ENCODE measurements at regions not wholly inside any gene's neighbourhood (a gene's known extent, or its start where the extent isn't known, plus 50 kb on each side); places are given as distances from the start of the nearest gene placed in this dataset.

DNA sequence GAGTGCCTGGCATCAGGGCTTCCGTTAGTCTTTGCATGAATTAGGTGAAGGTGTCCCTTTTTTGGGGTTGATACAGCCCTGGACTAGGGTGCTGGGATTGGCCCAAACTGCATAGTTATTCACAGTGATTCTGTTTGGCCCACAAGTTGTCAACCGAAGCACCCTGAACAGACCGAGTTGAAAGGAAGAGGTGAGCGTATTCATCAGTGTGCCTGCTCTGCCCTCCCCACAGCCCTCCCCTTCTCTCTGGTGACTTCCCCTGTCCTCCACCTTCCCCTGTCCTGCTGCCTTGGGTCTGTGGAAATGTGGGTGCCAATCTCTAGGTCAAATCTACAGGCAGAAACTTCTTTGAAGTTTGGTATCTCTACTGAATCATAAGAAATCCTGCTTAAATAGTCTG is 330.5 kb downstream of the DYSF start:
- DNase-seq, result no peak
- Mint-ChIP-seq H3K27ac (no peak overlapping the region), H3K4me3 (no peak overlapping the region), H3K4me1 (no peaks in the 10 kb centered on the region), H3K9me3 (no peaks in the 10 kb centered on the region), H3K27me3 (peaks cover 0 to 7% of the 10 kb centered on the region in 2 donors), H3K36me3 (no peaks in the 10 kb centered on the region)
- CTCF ChIA-PET (ENCODE audit: partially characterized antibody), result no interaction called here
- Histone ChIP-seq H3K9me3 (ENCODE audit: control insufficient read depth in 1 of 2, low read length in 2 of 2) (no peaks in the 10 kb centered on the region), H3K27ac (ENCODE audit: low read depth, low read length) (no peak overlapping the region), H3K27me3 (ENCODE audit: insufficient read depth, low read length) (no peaks in the 10 kb centered on the region), H3K4me1 (ENCODE audit: insufficient read depth, low read length) (no peaks in the 10 kb centered on the region), H3K4me3 (ENCODE audit: low read length in 2 of 2) (no peak overlapping the region), H3K36me3 (ENCODE audit: insufficient read depth, low read length) (no peaks in the 10 kb centered on the region)
- intact Hi-C loops (cut with micrococcal nuclease), result no loop called here
- POLR2A ChIA-PET (ENCODE audit: partially characterized antibody), result no interaction called here

DNA sequence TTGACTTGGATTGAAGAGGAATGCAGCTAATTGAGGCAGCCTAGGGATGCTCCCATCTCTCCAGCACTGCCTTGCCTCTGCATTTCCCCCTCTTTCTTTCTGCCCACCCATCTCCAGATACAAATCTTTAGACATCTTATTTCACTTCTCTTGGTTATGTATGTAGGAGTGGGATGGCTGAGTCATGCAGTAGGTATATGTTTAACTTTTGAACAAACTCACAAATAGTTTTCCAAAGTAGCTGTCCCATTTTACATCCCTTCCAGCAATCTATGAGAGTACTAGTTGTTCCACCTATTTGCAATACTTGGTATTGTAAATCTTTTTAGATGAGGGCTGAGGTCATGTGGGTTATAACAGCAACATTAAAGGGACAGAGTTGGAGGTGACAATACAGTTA is 329.9 kb downstream of the DYSF start:
- Histone ChIP-seq H3K36me3 (ENCODE audit: insufficient read depth, low read length) (no peaks in the 10 kb centered on the region), H3K9me3 (ENCODE audit: control insufficient read depth in 1 of 2, low read length in 2 of 2) (no peaks in the 10 kb centered on the region), H3K27ac (ENCODE audit: low read depth, low read length) (no peak overlapping the region), H3K4me1 (ENCODE audit: insufficient read depth, low read length) (no peaks in the 10 kb centered on the region), H3K4me3 (ENCODE audit: low read length in 2 of 2) (no peak overlapping the region), H3K27me3 (ENCODE audit: insufficient read depth, low read length) (no peaks in the 10 kb centered on the region)
- POLR2A ChIA-PET (ENCODE audit: partially characterized antibody), result no interaction called here
- H3K9me3 Mint-ChIP-seq, result no peaks in the 10 kb centered on the region
- no peak overlapping the region for H3K4me3 Mint-ChIP-seq
- H3K4me1 Mint-ChIP-seq, result no peaks in the 10 kb centered on the region
- no peak for DNase-seq
- CTCF ChIA-PET (ENCODE audit: partially characterized antibody), result no interaction called here
- H3K27me3 Mint-ChIP-seq, result peaks cover under 1 to 7% of the 10 kb centered on the region in 2 donors
- H3K36me3 Mint-ChIP-seq, result no peaks in the 10 kb centered on the region
- no peak overlapping the region for H3K27ac Mint-ChIP-seq
- intact Hi-C loops (cut with micrococcal nuclease), result no loop called here

DNA sequence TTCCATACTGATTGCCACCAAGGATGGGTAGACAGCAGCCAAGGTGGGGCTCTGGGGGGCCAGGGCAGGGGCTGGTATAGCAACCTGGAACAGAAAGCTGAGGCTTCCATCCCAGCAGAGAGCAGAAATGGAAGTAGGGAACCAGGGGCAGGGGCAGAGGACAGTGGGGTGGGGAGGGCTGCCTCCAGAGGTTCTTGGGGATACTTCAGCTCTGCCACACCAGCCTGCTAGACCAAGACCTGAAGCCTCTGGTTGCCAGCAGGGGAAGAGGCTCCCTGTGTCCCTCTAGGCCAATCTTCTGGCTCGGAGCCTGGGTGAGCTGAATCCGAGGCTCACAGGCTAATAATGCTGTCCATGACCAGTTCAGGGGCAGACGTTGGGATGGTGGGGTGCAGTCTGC is 329.0 kb downstream of the DYSF start:
- no peaks in the 10 kb centered on the region for H3K36me3 ChIP-seq (ENCODE audit: insufficient read depth, low read length)
- DNase-seq, result no peak
- ChIA-PET POLR2A (ENCODE audit: partially characterized antibody) (no interaction called here), CTCF (ENCODE audit: partially characterized antibody) (no interaction called here)
- H3K27ac Mint-ChIP-seq, result no peak overlapping the region
- peaks cover 2 to 7% of the 10 kb centered on the region in 2 donors for H3K27me3 Mint-ChIP-seq
- no peak overlapping the region for H3K27ac ChIP-seq (ENCODE audit: low read depth, low read length)
- no peak overlapping the region for H3K4me3 ChIP-seq (ENCODE audit: low read length in 2 of 2)
- intact Hi-C loops (cut with micrococcal nuclease), result no loop called here
- H3K4me1 ChIP-seq (ENCODE audit: insufficient read depth, low read length), result no peaks in the 10 kb centered on the region
- no peaks in the 10 kb centered on the region for H3K9me3 ChIP-seq (ENCODE audit: control insufficient read depth in 1 of 2, low read length in 2 of 2)
- no peaks in the 10 kb centered on the region for H3K36me3 Mint-ChIP-seq
- no peaks in the 10 kb centered on the region for H3K4me1 Mint-ChIP-seq
- H3K4me3 Mint-ChIP-seq, result no peak overlapping the region
- no peaks in the 10 kb centered on the region for H3K9me3 Mint-ChIP-seq
- H3K27me3 ChIP-seq (ENCODE audit: insufficient read depth, low read length), result no peaks in the 10 kb centered on the region

DNA sequence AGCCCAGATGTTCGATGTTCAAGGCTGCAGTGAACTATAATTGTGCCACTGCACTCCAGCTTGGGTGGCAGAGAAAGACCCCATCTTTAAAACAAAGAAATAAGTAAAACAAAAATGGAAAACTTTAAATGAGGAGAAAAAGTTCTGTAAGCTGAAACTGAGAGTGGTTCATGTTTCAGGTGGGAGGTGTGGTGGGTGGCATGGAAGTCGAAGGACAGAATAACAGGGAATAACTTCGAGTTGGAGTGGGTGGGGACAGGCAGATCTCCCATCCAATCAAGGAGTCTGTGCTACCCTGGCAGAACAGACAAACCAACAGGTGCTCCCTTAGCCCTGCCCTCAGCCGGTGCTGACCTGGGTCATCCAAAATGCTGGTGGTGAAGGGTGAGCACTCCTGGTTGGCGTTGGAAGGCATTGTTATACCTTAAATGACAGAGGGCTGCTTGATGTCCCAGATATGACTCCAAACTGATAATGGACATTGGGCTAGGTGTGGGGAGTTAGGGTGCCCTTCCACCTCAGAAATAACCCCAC is 328.4 kb downstream of the DYSF start:
- no peaks in the 10 kb centered on the region for H3K4me1 Mint-ChIP-seq
- no peak overlapping the region for H3K27ac ChIP-seq (ENCODE audit: low read depth, low read length)
- CTCF ChIA-PET (ENCODE audit: partially characterized antibody), result no interaction called here

DNA sequence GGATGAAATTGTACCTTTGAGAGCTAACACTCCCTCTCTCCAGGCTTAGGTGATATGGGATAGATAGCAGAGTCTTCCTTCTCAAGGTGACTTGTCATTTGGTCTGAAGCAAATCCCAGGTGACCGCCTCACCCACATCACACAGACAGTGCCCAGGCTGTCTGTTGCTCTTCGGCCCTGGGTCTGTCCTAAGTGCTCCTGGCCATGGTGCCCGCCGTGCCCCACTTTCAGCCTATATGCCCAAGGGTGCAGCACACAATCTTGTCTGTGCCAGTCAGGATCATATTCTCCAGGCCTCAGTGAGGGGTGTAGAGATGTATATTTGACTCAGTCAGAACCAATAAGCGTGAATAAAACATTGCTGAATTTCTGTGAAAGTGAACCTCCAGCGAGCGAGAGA is 326.8 kb downstream of the DYSF start:
- Mint-ChIP-seq H3K4me1 (no peaks in the 10 kb centered on the region), H3K36me3 (no peaks in the 10 kb centered on the region), H3K4me3 (no peak overlapping the region), H3K27ac (no peak overlapping the region), H3K27me3 (peaks cover 2 to 10% of the 10 kb centered on the region in 2 donors), H3K9me3 (no peaks in the 10 kb centered on the region)
- DNase-seq, result no peak
- ChIA-PET CTCF (ENCODE audit: partially characterized antibody) (no interaction called here), POLR2A (ENCODE audit: partially characterized antibody) (no interaction called here)
- Histone ChIP-seq H3K36me3 (ENCODE audit: insufficient read depth, low read length) (no peaks in the 10 kb centered on the region), H3K27me3 (ENCODE audit: insufficient read depth, low read length) (no peaks in the 10 kb centered on the region), H3K27ac (ENCODE audit: low read depth, low read length) (no peak overlapping the region), H3K4me1 (ENCODE audit: insufficient read depth, low read length) (no peaks in the 10 kb centered on the region), H3K9me3 (ENCODE audit: control insufficient read depth in 1 of 2, low read length in 2 of 2) (no peaks in the 10 kb centered on the region), H3K4me3 (ENCODE audit: low read length in 2 of 2) (no peak overlapping the region)
- intact Hi-C loops (cut with micrococcal nuclease), result no loop called here

More for the DNA sequence above, 328.4 kb downstream of the DYSF start:
- no peak overlapping the region for H3K4me3 Mint-ChIP-seq
- Histone ChIP-seq H3K36me3 (ENCODE audit: insufficient read depth, low read length) (no peaks in the 10 kb centered on the region), H3K27me3 (ENCODE audit: insufficient read depth, low read length) (no peaks in the 10 kb centered on the region), H3K4me1 (ENCODE audit: insufficient read depth, low read length) (no peaks in the 10 kb centered on the region), H3K4me3 (ENCODE audit: low read length in 2 of 2) (no peak overlapping the region), H3K9me3 (ENCODE audit: control insufficient read depth in 1 of 2, low read length in 2 of 2) (no peaks in the 10 kb centered on the region)
- intact Hi-C loops (cut with micrococcal nuclease), result no loop called here
- DNase-seq, result no peak
- POLR2A ChIA-PET (ENCODE audit: partially characterized antibody), result no interaction called here
- H3K27me3 Mint-ChIP-seq, result peaks cover 2 to 7% of the 10 kb centered on the region in 2 donors
- no peaks in the 10 kb centered on the region for H3K36me3 Mint-ChIP-seq
- no peak overlapping the region for H3K27ac Mint-ChIP-seq
- H3K9me3 Mint-ChIP-seq, result no peaks in the 10 kb centered on the region

DNA sequence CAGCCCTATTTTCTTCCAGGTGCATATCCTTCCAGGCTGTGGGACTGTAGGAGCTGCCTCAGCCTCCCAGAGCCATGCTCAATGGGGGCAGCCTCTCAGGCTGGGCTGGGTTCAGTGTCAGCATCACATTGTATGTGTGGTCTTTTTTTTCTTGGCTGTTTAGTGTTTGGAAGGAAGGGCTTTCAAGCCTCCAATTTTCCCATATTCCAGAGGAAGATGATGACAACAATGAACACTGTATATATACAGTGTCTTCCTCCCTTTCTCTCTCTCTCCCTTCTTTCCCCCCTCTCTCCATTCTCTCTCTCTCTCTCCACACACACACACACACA is 326.4 kb downstream of the DYSF start:
- no peak overlapping the region for H3K4me3 Mint-ChIP-seq
- H3K9me3 ChIP-seq (ENCODE audit: control insufficient read depth in 1 of 2, low read length in 2 of 2), result no peaks in the 10 kb centered on the region
- DNase-seq, result no peak
- H3K27ac Mint-ChIP-seq, result no peak overlapping the region
- H3K27ac ChIP-seq (ENCODE audit: low read depth, low read length), result no peak overlapping the region
- no peaks in the 10 kb centered on the region for H3K9me3 Mint-ChIP-seq
- H3K36me3 Mint-ChIP-seq, result no peaks in the 10 kb centered on the region
- CTCF ChIA-PET (ENCODE audit: partially characterized antibody), result no interaction called here
- intact Hi-C loops (cut with micrococcal nuclease), result no loop called here
- POLR2A ChIA-PET (ENCODE audit: partially characterized antibody), result no interaction called here
- no peaks in the 10 kb centered on the region for H3K36me3 ChIP-seq (ENCODE audit: insufficient read depth, low read length)
- H3K4me1 ChIP-seq (ENCODE audit: insufficient read depth, low read length), result no peaks in the 10 kb centered on the region
- peaks cover 2 to 10% of the 10 kb centered on the region in 2 donors for H3K27me3 Mint-ChIP-seq
- H3K27me3 ChIP-seq (ENCODE audit: insufficient read depth, low read length), result no peaks in the 10 kb centered on the region
- no peak overlapping the region for H3K4me3 ChIP-seq (ENCODE audit: low read length in 2 of 2)
- no peaks in the 10 kb centered on the region for H3K4me1 Mint-ChIP-seq

DNA sequence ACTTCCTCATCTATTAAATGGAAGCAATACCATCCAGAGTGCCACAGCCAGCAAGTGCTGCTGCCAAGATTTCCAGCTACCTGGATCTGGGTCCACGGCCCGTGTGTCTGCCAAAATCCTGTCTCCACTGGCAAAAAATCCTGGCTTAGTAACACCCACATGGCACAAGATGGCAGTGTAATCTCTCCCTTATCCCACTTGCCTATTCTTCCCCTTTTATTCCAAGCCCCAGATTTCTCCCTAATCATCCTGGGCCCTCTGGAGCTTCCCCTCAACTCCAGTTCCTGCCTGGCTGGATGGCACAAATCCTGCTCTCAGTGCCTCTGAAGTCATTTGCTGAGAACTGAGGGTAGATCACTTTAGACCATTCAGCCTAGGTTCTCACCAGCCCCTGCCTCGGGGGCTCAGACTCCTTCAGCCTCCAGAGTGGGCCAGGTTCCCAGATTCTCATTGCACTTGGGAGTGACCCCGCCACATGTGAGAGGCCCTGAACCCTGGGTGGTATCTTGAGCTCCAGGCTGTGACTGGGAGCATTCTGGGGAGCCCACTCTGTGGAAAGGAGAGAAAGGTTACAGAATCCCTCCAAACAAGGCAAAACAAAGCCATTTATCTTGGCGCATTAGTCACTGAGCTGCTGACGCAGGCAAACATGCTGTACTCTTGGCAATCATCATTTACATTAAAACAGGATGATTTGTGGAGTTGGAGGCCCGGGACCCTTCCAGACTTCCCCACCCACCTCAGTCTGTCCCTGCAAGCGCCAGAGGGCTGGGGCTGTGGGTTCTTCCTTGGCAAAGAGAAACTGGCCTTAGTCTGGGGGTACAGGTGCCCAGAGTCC is 325.8 kb downstream of the DYSF start:
- H3K4me1 ChIP-seq (ENCODE audit: insufficient read depth, low read length), result no peaks in the 10 kb centered on the region
- H3K36me3 ChIP-seq (ENCODE audit: insufficient read depth, low read length), result no peaks in the 10 kb centered on the region
- Mint-ChIP-seq H3K27me3 (peaks cover 2 to 10% of the 10 kb centered on the region in 2 donors), H3K27ac (peak overlapping the region in 1 of 7 donors; percentile 29), H3K36me3 (no peaks in the 10 kb centered on the region), H3K4me1 (no peaks in the 10 kb centered on the region), H3K4me3 (no peak overlapping the region), H3K9me3 (no peaks in the 10 kb centered on the region)
- no peak overlapping the region for H3K27ac ChIP-seq (ENCODE audit: low read depth, low read length)
- H3K27me3 ChIP-seq (ENCODE audit: insufficient read depth, low read length), result no peaks in the 10 kb centered on the region
- intact Hi-C loops (cut with micrococcal nuclease), result no loop called here
- no peak for DNase-seq
- ChIA-PET POLR2A (ENCODE audit: partially characterized antibody) (no interaction called here), CTCF (ENCODE audit: partially characterized antibody) (no interaction called here)
- H3K4me3 ChIP-seq (ENCODE audit: low read length in 2 of 2), result no peak overlapping the region
- H3K9me3 ChIP-seq (ENCODE audit: control insufficient read depth in 1 of 2, low read length in 2 of 2), result no peaks in the 10 kb centered on the region
